ENCODE measurements at regions not wholly inside any gene's neighbourhood (a gene's known extent, or its start where the extent isn't known, plus 50 kb on each side); places are given as distances from the start of the nearest gene placed in this dataset.

DNA sequence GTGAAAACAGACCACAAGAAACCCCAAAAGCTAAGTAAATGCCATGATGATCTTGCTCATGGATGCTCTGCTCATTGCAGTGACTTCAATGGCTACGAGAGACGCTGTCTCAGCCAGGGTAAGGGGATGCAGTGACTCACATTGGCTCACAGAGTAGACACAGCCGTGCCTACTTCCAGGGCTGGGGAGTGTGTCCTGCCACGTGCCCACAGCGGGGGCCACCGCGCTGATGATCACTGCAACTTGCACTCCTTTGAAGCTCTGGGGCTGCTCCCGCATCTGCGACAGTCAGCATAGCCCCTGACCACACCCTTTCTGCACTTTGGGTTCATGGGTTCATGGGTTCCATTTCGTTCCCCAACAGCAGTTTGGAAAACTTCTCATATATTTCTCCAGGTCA lies 231.4 kb upstream of the RPL38 start:
- no peaks in the 10 kb centered on the region for H3K79me2 ChIP-seq (ENCODE audit: low read length)
- H3K36me3 ChIP-seq (ENCODE audit: low read depth, low read length), result no peaks in the 10 kb centered on the region
- no TSS peak for BruUV-seq (replicated peaks)
- H3K4me3 ChIP-seq (ENCODE audit: low read length), result no peak overlapping the region
- no peak overlapping the region for H3K9ac ChIP-seq (ENCODE audit: low read length)
- H3K9me2 ChIP-seq (replicated peaks; ENCODE audit: low read length), result no peaks in the 10 kb centered on the region
- no peaks in the 10 kb centered on the region for H3F3A ChIP-seq (ENCODE audit: low read length, unreplicated experiment)
- no peaks in the 10 kb centered on the region for H3K9me3 ChIP-seq (ENCODE audit: low read length)
- no peak overlapping the region for H2AFZ ChIP-seq (ENCODE audit: low read length)
- ATAC-seq, result no peak
- no peak overlapping the region for H3K27ac ChIP-seq (ENCODE audit: low read length)
- H4K20me1 ChIP-seq (ENCODE audit: low read length), result no peaks in the 10 kb centered on the region
- TF ChIP-seq, protein P1, sequence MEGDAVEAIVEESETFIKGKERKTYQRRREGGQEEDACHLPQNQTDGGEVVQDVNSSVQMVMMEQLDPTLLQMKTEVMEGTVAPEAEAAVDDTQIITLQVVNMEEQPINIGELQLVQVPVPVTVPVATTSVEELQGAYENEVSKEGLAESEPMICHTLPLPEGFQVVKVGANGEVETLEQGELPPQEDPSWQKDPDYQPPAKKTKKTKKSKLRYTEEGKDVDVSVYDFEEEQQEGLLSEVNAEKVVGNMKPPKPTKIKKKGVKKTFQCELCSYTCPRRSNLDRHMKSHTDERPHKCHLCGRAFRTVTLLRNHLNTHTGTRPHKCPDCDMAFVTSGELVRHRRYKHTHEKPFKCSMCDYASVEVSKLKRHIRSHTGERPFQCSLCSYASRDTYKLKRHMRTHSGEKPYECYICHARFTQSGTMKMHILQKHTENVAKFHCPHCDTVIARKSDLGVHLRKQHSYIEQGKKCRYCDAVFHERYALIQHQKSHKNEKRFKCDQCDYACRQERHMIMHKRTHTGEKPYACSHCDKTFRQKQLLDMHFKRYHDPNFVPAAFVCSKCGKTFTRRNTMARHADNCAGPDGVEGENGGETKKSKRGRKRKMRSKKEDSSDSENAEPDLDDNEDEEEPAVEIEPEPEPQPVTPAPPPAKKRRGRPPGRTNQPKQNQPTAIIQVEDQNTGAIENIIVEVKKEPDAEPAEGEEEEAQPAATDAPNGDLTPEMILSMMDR (conservative IDR thresholded peaks at IDR 0.05; ENCODE audit: low read depth, low read length), result no peak
- TF ChIP-seq EZH2 (IDR thresholded peaks at IDR 0.05; ENCODE audit: low read length, unreplicated experiment) (no peak), EZH2phosphoT487 (IDR thresholded peaks at IDR 0.05; ENCODE audit: borderline replicate concordance, low read length) (no peak)
- ChIA-PET POLR2A (ENCODE audit: unreplicated experiment) (no interaction called here), CTCF (no interaction called here)
- H3K4me1 ChIP-seq (ENCODE audit: insufficient read depth, low read length), result no peaks in the 10 kb centered on the region
- H3K4me2 ChIP-seq (ENCODE audit: low read length), result no peak overlapping the region
- peaks cover 88% of the 10 kb centered on the region for H3K27me3 ChIP-seq (ENCODE audit: low read length)
- intact Hi-C loops (cut with micrococcal nuclease), result no loop called here
- DNase-seq, result no peak

DNA sequence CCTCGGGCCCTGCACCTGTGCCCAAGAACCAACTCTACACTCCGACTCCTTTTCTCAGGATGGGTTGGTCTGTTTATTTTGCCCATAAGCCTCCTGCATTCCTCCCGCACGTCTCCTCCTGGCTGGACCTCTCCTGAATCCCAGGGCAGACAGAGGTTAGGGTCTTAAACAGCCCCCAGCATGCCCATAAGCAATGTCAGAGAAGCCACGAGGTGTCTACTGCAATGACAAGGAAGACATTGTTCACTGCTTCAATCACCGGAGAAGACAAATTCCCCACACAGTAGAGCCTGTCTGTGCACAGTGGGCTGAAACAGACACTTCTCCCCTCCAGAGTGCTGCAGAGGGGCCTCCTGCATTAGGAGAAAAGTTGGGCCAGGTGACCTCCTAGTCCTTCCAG lies 230.6 kb upstream of the RPL38 start:
- TF ChIP-seq EZH2phosphoT487 (IDR thresholded peaks at IDR 0.05; ENCODE audit: borderline replicate concordance, low read length) (no peak), EZH2 (IDR thresholded peaks at IDR 0.05; ENCODE audit: low read length, unreplicated experiment) (no peak)
- TF ChIP-seq, protein P1 (conservative IDR thresholded peaks at IDR 0.05; ENCODE audit: low read depth, low read length), result no peak
- H3F3A ChIP-seq (ENCODE audit: low read length, unreplicated experiment), result no peaks in the 10 kb centered on the region
- H4K20me1 ChIP-seq (ENCODE audit: low read length), result no peaks in the 10 kb centered on the region
- no peaks in the 10 kb centered on the region for H3K9me2 ChIP-seq (replicated peaks; ENCODE audit: low read length)
- H3K27me3 ChIP-seq (ENCODE audit: low read length), result peaks cover 88% of the 10 kb centered on the region
- H3K4me2 ChIP-seq (ENCODE audit: low read length), result no peak overlapping the region
- ChIA-PET CTCF (no interaction called here), POLR2A (ENCODE audit: unreplicated experiment) (no interaction called here)
- no peaks in the 10 kb centered on the region for H3K4me1 ChIP-seq (ENCODE audit: insufficient read depth, low read length)
- no peak overlapping the region for H3K9ac ChIP-seq (ENCODE audit: low read length)
- no peak overlapping the region for H3K27ac ChIP-seq (ENCODE audit: low read length)
- no TSS peak for BruUV-seq (replicated peaks)
- no peak overlapping the region for H3K4me3 ChIP-seq (ENCODE audit: low read length)
- H3K79me2 ChIP-seq (ENCODE audit: low read length), result no peaks in the 10 kb centered on the region
- no peak for DNase-seq
- no peak for ATAC-seq
- no peak overlapping the region for H2AFZ ChIP-seq (ENCODE audit: low read length)
- intact Hi-C loops (cut with micrococcal nuclease), result no loop called here
- no peaks in the 10 kb centered on the region for H3K9me3 ChIP-seq (ENCODE audit: low read length)
- no peaks in the 10 kb centered on the region for H3K36me3 ChIP-seq (ENCODE audit: low read depth, low read length)

DNA sequence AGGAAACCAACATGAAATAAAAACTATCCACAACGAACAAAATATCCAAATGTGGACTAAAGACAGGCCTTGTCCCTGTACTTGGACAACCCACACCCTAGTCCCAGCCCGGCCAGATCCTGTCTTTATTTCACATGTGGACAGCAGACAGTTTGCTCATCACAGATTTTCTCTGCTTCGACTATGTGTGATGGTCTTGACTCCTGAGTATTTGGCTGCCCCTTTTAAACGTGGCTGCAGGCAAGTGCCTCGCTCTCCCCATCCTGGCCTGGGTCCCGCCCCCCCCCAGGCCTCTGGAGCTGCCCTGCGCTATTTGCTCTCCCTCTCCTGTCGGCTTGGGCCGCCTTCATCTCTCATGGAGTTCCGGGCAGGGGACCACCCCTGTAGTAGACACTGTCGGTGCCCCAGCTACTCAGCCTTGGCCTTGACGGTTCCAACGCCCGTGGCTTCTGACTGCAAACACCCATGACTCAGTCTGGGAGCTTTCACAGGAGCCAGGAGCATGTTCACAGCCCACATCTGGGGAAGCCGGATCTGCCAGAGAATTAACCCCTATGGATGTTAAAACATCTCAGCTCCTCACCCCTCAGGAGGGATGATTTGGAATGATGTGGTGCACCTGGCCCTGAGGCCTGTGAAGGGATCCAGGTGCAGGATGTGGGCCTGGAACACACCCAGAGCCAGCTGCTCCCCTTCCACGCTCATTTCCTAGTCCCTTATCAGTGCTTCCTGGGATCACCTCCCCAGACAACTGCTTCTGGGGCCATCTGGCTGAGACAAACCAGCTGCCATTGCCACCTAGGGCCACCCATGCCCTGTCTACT lies 229.7 kb upstream of the RPL38 start:
- intact Hi-C loops (cut with micrococcal nuclease), result no loop called here
- DNase-seq (no peak), ATAC-seq (no peak)
- BruUV-seq (replicated peaks), result no TSS peak
- H3K9me2 ChIP-seq (replicated peaks; ENCODE audit: low read length), result no peaks in the 10 kb centered on the region
- ChIA-PET POLR2A (ENCODE audit: unreplicated experiment) (no interaction called here), CTCF (no interaction called here)
- no peaks in the 10 kb centered on the region for H3K36me3 ChIP-seq (ENCODE audit: low read depth, low read length)
- H2AFZ ChIP-seq (ENCODE audit: low read length), result no peak overlapping the region
- no peaks in the 10 kb centered on the region for H3K79me2 ChIP-seq (ENCODE audit: low read length)
- no peaks in the 10 kb centered on the region for H4K20me1 ChIP-seq (ENCODE audit: low read length)
- no peaks in the 10 kb centered on the region for H3F3A ChIP-seq (ENCODE audit: low read length, unreplicated experiment)
- H3K4me3 ChIP-seq (ENCODE audit: low read length), result no peak overlapping the region
- no peak overlapping the region for H3K27ac ChIP-seq (ENCODE audit: low read length)
- no peak for TF ChIP-seq EZH2 (IDR thresholded peaks at IDR 0.05; ENCODE audit: low read length, unreplicated experiment)
- no peak for TF ChIP-seq EZH2phosphoT487 (IDR thresholded peaks at IDR 0.05; ENCODE audit: borderline replicate concordance, low read length)
- TF ChIP-seq, protein P1 (conservative IDR thresholded peaks at IDR 0.05; ENCODE audit: low read depth, low read length), result no peak
- H3K4me1 ChIP-seq (ENCODE audit: insufficient read depth, low read length), result no peaks in the 10 kb centered on the region
- no peak overlapping the region for H3K9ac ChIP-seq (ENCODE audit: low read length)
- H3K9me3 ChIP-seq (ENCODE audit: low read length), result no peaks in the 10 kb centered on the region
- H3K27me3 ChIP-seq (ENCODE audit: low read length), result peaks cover 90% of the 10 kb centered on the region
- no peak overlapping the region for H3K4me2 ChIP-seq (ENCODE audit: low read length)

Measured in PC-3 (cell line).